HG02642 (cell line): ENCODE measurements at regions not wholly inside any gene's neighbourhood (a gene's known extent, or its start where the extent isn't known, plus 50 kb on each side); places are given as distances from the start of the nearest gene placed in this dataset.
"Not testable (repeated sequence)": the region's sequence is repeated elsewhere in the genome, so short reads cannot be mapped to it uniquely, and the experiment has no call there.

ENCODE experiments used
- ATAC-seq: cut with Tn5 transposase; IDR thresholded peaks from one replicate; pipeline ENCODE4 v1.9.1; 2021; ENCODE audit warnings: mild to moderate bottlenecking; ENCODE audit not compliant: unreplicated experiment, poor library complexity

DNA sequence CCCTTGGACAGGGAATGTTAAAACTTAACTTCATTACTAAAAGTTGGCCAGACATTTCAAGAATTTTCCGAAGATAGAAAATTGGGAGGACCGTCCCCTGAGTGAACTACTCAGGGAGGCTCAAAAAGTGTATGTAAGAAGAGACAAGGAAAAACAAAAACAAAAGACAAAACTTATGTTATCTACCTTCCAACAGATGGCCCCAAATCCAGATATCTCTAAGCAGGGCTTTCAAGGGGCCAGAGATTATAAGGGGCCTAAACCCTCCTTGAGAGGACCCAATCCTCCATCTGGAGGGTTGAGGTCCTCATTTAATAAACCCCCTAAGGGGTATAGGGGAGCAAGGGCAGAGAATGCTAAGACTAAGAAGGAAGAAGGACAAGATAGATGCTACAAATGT lies 203.6 kb downstream of the SH2D4B start:
- no peak for ATAC-seq

DNA sequence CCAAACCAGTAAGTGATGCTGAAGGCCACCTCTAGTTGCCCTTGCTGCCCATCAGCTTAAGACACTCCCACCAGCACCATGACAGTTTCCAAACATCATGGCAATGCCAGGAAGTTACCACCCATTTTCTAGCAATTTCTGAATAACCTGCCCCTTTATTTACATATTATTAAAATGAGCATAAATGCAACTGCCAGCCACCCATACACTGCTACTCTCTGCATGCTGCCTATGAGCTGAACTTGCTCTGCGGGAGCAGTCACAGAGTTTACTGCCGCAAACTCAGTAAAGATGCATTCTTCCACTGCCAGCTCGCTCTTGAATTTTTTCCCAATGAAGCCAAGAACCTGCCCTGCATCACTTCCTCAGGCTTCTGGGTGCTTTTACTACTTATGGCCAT lies 212.6 kb downstream of the SH2D4B start:
- ATAC-seq: no peak

DNA sequence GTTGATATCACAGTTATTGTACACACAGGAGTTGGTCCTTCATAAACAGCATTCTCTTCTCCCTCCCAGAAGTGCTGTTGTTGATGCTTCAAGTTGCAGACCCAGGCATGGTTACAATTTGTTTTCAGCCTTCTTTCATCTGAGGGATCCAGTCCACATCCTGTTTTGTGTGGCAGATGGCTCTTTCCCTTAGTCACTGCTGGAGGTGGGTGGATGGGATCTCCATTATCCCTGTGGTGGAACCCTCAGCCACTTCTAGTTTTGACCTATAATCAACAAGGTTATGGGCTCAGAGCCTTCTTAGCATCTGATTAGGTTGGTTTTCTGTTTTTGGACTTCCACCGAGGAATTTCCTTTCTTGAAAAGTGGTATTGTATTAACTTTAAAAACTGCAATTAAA lies 214.2 kb downstream of the SH2D4B start:
- no peak for ATAC-seq

DNA sequence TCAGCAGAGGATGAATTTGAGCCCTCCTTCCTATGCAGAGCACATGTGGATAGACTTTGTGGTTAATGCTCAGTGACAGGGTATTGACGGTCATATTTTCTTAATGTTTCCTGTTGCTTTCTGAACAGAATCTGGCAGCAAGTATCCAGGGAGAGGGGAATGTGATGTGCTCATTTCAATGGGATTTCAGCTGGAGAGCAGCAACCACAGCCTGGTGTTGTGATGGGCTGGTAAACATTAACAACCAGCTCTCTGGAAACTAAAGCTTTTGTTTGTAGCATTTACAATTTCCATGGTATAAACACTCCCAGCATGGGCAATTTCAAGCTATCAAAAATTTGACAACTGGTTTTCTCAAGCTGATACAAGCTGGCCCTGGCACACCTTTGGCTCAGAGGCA lies 215.9 kb downstream of the SH2D4B start:
- ATAC-seq: no peak

DNA sequence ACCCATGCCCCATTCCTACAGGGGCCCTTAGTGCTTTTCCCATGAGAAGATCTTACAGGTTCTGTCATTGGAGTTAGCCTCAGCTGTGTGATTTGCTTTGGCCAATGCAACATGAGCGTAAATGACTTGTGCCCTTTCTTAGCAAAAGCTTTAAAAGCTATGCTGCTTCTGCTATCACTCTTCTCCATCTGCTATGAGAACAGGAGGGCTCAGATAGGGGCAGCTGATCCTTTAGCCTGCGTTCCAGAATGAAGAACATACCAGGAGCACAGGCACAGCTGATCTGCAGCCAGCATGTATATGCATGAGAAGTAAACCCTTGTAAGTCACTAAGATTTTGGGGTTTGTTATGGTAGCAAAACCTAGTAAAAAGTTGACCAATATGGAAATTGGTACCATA lies 218.2 kb downstream of the SH2D4B start:
- ATAC-seq: no peak

DNA sequence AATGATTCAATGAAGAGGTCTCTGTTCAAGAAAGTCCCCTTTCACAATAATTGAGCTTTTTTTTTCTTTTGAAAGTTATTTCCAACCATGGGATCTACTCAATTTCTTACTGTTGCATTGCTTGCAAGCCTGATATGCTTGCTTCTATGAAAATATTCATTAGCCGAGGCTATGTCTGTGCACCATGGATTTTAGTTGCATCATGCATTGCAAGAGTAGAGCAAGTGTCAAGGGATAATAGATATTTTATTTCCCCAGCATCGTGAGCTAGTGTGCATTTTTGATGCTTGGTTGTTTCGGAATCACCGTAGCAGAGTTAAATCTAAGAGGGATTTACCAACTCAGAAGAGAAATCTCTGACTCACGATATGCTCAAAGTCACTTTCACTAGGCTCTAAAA lies 222.0 kb downstream of the SH2D4B start:
- no peak for ATAC-seq

DNA sequence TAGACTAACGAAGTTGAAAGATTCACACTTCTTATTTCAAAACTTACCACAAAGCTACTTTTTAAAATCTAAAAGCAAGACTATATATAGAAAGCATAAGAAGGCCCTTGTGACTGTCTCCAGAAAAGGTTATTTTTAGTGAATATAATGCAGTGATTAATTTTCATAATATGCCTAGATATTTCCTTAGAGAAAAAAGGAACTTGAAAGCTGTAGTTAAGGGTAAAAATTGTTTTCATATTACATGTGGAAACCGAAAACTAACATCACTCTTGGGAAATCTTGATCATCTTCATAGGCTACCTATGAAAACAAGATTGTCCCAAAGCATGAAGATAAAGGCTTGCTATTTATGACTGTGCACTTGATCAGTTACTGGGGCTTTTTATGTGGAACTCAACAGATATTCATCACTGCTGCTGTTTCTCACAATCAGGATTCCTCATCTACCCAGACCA lies 223.2 kb downstream of the SH2D4B start:
- ATAC-seq: no peak

DNA sequence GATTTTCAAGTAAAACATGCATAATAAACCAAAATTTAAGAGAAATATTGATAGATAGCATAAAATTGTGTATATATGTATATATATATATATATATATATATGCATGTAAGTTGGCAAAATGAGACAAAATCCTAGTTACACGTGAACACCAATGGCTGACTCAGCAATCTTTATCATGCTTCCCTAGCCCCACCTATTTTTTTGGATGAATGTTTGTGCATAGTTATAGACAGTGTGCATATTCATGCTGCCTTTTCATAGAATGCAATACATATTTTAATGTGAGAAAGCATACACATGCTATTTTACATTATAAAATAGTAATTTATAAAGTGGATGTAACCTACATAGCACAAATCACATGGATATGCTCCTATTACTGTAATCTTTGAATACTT lies 230.3 kb downstream of the SH2D4B start:
- no peak for ATAC-seq

DNA sequence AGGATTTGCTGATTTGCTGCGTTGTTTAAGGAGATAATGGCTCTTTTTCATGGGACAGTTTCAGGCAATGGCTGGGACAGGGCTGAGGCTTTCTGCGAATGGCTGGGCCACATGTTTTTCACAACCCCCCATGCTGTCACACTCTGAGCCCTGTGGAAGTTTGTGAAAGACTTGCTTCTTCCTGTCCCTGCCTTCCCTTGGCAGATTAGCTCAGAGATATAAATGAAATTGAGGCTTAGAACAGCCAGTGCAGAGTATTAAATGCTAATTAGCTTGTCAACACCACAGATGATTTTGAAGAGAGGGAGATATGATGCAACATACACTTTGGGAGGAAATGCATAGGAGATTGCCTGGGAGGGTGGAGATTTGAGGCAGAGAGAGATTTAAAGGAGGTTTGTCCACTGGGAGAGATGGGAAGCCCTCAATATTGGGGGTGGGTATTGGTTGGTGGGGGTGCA lies 232.0 kb downstream of the SH2D4B start:
- no peak for ATAC-seq

DNA sequence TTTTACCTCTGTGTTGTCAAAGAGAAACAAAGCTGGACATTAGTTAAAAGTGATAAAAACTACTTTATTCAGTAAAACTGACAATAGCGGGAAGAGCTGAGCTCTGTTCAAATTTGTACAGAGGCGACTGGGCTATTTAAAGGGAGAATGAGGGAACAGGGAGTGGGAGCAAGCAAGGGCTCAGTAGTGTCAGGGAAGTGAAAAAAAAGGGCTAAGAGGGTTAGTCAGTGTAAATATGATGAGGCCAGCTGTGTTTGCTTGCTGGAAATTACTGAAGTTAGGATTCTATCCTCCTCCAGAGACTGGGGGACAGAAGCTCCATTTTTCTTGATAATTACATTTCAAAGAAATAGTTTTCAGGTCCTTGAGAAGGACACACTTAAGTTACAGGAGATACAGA lies 232.5 kb downstream of the SH2D4B start:
- no peak for ATAC-seq

DNA sequence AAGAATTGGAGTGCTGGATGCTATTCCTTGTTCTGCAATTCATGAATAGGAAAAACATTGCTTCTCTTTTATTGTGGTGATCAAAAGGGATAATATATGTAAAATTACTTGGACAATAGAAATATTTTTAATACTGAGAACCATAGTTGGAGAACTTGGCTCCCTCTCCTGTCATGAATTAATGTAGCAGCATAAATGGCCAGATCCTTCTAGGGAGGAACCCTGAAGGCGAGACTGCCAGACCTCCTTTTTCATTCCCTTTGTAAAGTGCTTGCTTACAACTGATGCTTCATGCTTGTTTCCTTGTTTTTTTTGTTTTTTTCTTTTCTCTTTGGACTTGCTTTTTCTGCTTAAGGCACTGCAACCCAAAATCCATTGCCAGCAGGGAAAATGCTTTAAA lies 233.6 kb downstream of the SH2D4B start:
- no peak for ATAC-seq

DNA sequence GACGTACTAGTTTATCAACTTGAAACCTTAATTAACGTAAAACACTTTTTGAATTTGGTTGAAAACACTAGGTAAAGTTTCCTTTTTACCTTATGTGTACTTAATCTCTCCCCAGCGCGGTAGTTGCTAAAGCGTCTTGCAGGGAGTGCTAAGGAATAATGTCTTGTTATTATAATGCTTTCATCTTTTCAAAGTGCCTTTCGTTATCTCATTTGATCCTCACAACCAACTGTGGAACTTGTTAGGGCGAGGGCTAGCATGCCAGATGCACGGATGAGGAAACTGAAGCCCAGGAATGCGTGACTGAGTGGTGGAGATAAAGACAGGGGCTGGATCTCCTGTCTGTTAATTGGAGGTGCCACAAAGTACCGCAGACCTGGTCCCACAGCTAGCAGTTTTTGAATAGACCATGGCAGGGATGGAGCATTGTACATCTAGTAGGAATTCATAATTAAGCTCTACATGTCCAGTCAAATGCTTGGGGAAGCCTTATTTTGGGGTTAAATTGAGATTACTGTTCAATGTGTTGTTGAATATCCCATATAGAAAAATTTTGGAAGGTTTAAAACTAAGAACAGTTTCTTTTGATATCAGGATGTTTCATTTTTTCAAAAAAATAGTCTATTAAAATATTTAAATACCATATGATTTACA lies 234.3 kb downstream of the SH2D4B start:
- ATAC-seq: no peak

DNA sequence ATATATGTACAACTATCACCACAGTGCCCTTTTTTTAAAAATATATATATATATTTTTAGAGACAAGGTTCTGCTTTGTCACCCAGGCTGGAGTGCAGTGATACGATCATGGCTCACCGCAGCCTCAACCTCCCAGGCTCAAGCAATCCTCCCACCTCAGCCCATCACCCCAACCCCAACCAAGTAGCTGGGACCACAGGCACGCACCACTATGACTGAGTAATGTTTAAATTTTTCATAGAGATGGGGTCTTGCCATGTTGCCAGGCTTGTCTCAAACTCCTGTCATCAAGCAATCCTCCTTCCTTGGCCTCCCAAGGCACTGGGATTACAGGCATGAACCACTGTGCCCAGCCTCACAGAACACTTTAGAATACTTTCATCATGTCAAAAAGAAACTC lies 234.9 kb downstream of the SH2D4B start:
- ATAC-seq: no peak

DNA sequence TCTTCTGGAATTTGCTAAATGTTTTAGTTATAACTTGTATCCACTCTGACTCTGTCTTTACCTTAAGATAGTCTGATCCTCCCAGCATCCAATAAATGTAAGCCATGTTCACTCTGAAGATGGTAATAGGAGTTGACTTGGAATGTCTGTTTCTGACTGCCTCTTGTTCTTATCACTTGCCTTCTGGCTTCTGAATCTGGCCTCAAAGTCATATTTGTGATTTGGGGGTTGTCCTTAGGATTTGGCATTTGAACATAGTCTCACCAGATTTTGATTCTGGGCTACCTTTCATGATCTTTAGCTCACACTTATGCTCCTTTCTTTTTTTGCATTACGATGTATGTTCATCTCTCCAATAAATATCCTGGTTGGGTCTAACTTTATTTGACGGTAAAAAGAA lies 247.0 kb downstream of the SH2D4B start:
- no peak for ATAC-seq

DNA sequence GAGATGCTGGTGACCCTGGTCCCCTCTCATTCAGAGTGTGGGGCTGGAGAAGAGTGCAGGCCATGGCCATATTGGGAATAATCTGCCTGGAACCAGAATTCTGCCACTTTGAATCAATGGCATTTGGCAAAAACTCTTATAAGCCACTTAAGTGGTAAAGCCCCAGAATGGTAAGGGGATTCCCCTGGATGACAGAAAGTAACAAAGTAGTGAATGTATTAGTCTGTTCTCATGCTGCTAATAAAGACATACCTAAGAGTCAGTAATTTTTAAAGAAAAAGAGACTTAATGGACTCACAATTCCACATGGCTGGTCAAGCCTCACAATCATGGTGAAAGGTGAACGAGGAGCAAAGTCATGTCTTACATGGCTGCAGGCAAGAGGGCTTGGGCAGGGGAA lies 248.6 kb downstream of the SH2D4B start:
- ATAC-seq: no peak

DNA sequence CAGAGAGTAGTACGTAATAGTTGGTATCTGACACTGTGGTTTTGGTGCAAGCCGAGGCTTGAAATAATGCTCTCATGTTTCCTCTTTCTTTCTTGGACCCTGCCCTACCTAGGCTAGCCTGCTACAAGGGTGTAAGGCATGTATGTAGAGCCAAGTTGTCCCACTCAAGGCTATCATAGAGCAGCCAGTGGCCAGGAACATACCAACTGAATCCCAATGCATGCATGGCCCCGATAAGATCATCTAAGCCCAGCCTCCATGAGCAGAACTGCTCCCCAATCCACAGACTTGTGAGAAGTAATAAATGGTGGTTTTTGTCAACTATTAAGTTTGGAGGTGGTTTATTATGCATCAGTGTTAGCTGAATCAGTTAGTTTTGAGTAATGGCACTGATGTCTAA lies 250.2 kb downstream of the SH2D4B start:
- no peak for ATAC-seq

DNA sequence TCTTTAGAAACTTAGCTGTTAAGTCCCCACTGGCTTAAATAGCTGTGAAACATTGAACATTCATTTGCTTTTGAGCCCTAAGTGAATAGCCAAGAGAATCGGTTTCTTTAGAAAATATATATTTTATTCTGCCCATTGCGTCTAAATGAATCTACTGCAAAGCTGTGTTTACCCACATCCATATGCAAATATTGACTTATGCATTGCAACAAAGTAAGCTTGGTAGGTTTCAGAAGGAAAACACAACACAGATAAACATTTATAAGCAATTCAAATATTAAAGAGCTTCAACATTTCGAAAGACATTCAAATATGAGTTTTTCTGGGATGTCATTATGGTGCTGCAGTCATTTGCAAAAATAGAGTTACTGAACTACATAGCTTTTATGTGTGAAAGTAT lies 257.3 kb downstream of the SH2D4B start:
- no peak for ATAC-seq

DNA sequence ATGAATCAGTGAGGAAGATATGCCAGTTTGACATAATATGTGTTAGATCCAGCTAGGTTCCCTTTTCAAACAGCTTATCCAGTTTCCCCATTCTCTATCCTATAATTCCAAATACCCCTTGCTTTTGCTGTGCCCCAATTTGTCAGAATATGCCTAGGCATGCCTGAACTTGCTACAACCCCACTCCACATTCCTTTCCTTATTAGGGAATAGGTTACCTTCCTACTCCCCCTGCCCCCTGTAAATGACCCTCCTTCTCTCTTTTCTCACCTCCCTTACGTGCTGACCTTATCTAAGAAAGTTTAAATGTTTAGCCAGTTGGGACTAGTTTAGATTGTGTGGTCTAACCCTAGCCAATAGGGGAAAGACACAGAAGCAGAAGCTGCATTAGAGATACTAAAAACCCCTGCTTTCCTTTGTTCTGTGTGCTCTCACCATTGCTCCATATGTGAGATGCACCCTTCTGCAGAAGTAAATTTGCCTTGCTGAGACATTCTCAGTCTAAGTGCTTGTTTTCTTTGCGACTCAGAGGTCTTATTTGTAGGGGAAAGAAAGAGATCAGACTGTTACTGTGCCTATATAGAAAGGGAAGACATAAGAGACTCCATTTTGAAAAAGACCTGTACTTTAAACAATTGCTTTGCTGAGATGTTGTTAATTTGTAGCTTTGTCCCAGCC lies 267.8 kb downstream of the SH2D4B start:
- ATAC-seq: no peak

DNA sequence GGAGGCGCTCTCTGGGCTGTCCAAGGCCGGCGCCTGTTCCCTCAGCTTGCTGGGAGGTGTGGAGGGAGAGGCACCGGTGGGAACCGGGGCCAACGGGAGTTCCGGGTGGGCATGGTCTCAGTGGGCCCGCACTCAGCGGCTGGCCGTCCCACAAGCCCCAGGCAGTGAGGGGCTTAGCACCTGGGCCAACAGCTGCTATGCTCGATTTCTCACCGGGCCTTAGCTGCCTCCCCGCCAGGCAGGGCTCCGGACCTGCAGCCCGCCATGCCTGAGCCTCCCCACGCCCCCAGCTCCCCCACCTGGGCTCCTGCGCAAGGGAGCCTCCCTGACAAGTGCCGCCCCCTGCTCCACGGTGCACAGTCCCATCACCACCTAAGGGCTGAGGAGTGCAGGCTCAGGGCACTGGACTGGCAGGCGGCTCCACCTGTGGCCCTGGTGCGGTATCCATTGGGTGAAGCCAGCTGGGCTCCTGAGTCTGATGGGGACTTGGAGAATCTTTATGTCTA lies 276.5 kb downstream of the SH2D4B start:
- no peak for ATAC-seq

DNA sequence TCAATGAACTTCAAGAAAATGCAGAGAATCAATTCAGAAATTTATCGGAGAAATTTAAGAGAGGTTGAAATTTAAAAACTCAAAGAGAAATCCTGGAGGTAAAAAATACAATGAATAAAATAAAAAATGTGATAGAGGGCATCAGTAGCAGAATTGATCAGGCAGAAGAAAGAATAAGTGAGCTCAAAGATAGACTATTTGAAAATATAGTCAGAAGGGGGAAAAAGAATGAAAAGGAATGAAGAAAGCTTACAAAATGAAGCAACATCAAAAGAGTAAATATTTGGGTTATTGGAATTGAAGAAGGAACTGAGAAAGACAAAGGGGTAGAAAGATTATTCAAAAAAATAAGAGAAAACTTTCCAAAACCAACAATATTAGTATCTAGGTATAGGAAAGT lies 291.4 kb downstream of the SH2D4B start:
- ATAC-seq: no peak

DNA sequence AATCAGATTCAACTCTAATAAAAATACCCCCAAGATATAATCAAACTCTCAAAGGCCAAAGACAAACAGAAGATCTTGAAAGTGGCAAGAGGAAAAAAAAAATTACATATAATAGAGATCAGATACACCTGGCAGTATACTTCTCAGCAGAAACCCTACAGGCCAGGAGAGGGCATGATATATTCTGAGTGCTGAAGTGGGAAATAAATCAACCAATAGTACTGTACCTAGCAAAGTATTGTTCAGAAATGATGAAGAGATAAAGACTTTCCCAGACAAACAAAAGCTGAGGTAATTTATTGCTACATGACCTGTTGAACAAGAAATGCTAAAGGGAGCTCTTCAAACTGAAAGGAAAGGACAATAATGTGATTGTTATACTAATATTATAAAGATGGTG lies 291.9 kb downstream of the SH2D4B start:
- no peak for ATAC-seq

DNA sequence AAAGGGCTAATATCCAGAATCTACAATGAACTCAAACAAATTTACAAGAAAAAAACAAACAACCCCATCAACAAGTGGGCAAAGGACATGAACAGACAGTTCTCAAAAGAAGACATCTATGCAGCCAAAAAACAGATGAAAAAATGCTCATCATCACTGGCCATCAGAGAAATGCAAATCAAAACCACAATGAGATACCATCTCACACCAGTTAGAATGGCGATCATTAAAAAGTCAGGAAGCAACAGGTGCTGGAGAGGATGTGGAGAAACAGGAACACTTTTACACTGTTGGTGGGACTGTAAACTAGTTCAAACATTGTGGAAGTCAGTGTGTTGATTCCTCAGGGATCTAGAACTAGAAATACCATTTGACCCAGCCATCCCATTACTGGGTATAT lies 295.0 kb downstream of the SH2D4B start:
- ATAC-seq: not testable (repeated sequence)
